DND-41 (cell line): ENCODE measurements at regions not wholly inside any gene's neighbourhood (a gene's known extent, or its start where the extent isn't known, plus 50 kb on each side); places are given as distances from the start of the nearest gene placed in this dataset.

ENCODE experiments used
- CTCF ChIP-seq: IDR thresholded peaks from 2 replicates; pipeline ENCODE4 v1.5.1; 2012; ENCODE audit warnings: borderline replicate concordance, low read length, moderate library complexity, mild to moderate bottlenecking; ENCODE audit not compliant: poor library complexity, severe bottlenecking; ENCODE audit errors: extremely low read depth
- EZH2 ChIP-seq: IDR thresholded peaks from 3 replicates; pipeline ENCODE4 v1.6.1; 2012; ENCODE audit warnings: borderline replicate concordance, low read depth, mild to moderate bottlenecking, moderate library complexity, low read length, inconsistent platforms; ENCODE audit not compliant: severe bottlenecking

- TF ChIP-seq CTCF = no peak
- TF ChIP-seq EZH2 = no peak
Observed at GRCh38 chr15:47552978-47553608, 164.2 kb upstream of the SEMA6D start.
